GM23338 (cell line): ENCODE measurements at regions not wholly inside any gene's neighbourhood (a gene's known extent, or its start where the extent isn't known, plus 50 kb on each side); places are given as distances from the start of the nearest gene placed in this dataset.

ENCODE experiments used
- ATAC-seq: fragments of 200-7000 bp; cut with Tn5 transposase; 3 replicates; pipeline ENCODE4 v1.9.1; 2020
- DNase-seq: peaks from one replicate; pipeline ENCODE4 v3.0.0-alpha.2; 2015; ENCODE audit warnings: low spot score
- H2AFZ ChIP-seq: fragments of 200-600 bp; sonication (generic); 2 replicates; pipeline ENCODE4 v1.8.0; 2016; ENCODE audit warnings: antibody characterized with exemption, mild to moderate bottlenecking, moderate library complexity
- H3F3A ChIP-seq: fragments of 200-600 bp; sonication (generic); replicated peaks from 2 replicates; pipeline ENCODE4 v1.8.0; 2017; ENCODE audit warnings: antibody characterized with exemption, mixed run types, low read depth
- H3K27ac ChIP-seq: fragments of 200-600 bp; sonication (generic); 2 replicates; pipeline ENCODE4 v1.6.1; 2016; ENCODE audit warnings: low read depth
- H3K27me3 ChIP-seq: fragments of 200-600 bp; sonication (generic); 2 replicates; pipeline ENCODE4 v1.8.0; 2016; ENCODE audit warnings: mild to moderate bottlenecking, mixed run types, moderate library complexity; ENCODE audit not compliant: insufficient read depth
- H3K36me3 ChIP-seq: fragments of 200-600 bp; sonication (generic); 2 replicates; pipeline ENCODE4 v1.8.0; 2016; ENCODE audit warnings: mild to moderate bottlenecking; ENCODE audit not compliant: insufficient read depth
- H3K4me1 ChIP-seq: fragments of 200-600 bp; sonication (generic); 2 replicates; pipeline ENCODE4 v1.8.0; 2016; ENCODE audit warnings: mild to moderate bottlenecking, moderate library complexity; ENCODE audit not compliant: insufficient read depth
- H3K4me2 ChIP-seq: fragments of 200-600 bp; sonication (generic); 2 replicates; pipeline ENCODE4 v1.7.1; 2017; ENCODE audit warnings: mixed run types
- H3K4me3 ChIP-seq: fragments of 200-600 bp; sonication (generic); 2 replicates; pipeline ENCODE4 v1.6.1; 2016; ENCODE audit warnings: mixed run types
- H3K79me2 ChIP-seq: fragments of 200-600 bp; sonication (generic); replicated peaks from 2 replicates; pipeline ENCODE4 v1.8.0; 2017; ENCODE audit warnings: mild to moderate bottlenecking; ENCODE audit not compliant: insufficient read depth
- H3K9me2 ChIP-seq: fragments of 200-600 bp; sonication (generic); 2 replicates; pipeline ENCODE4 v1.8.0; 2017; ENCODE audit not compliant: insufficient read depth
- H4K20me1 ChIP-seq: fragments of 200-600 bp; sonication (generic); replicated peaks from 2 replicates; pipeline ENCODE4 v1.8.0; 2017; ENCODE audit warnings: mild to moderate bottlenecking; ENCODE audit not compliant: insufficient read depth
- H3K27ac Mint-ChIP-seq: 2 replicates; pipeline ENCODE4 v1.8.0; 2020; ENCODE audit warnings: inconsistent platforms, mild to moderate bottlenecking, moderate library complexity, mixed read lengths
- H3K27me3 Mint-ChIP-seq: 3 replicates; pipeline ENCODE4 v1.8.0; 2022; ENCODE audit warnings: low read depth, mild to moderate bottlenecking, moderate library complexity, mixed read lengths, inconsistent platforms; ENCODE audit not compliant: insufficient read depth, poor library complexity
- H3K36me3 Mint-ChIP-seq: 3 replicates; pipeline ENCODE4 v1.8.0; 2021; ENCODE audit warnings: low read depth, mild to moderate bottlenecking, inconsistent platforms, moderate library complexity, mixed read lengths
- H3K4me1 Mint-ChIP-seq: 3 replicates; pipeline ENCODE4 v1.8.0; 2020; ENCODE audit warnings: mild to moderate bottlenecking, inconsistent platforms, mixed read lengths
- H3K4me3 Mint-ChIP-seq: 3 replicates; pipeline ENCODE4 v1.8.0; 2021; ENCODE audit warnings: moderate library complexity, mild to moderate bottlenecking, inconsistent platforms, mixed read lengths
- H3K9me3 Mint-ChIP-seq: 3 replicates; pipeline ENCODE4 v1.8.0; 2020; ENCODE audit warnings: moderate library complexity, mild to moderate bottlenecking, inconsistent platforms, mixed read lengths
- CREB1 ChIP-seq: fragments of 250-450 bp; sonication (Bioruptor Pico); IDR thresholded peaks from 2 replicates; pipeline ENCODE4 v1.5.0; 2020; ENCODE audit warnings: low read depth, mild to moderate bottlenecking, moderate library complexity
- CTCF ChIP-seq, 2 experiments: fragments of 200-600 bp in 1 of 2; sonication (generic) in 1 of 2; conservative IDR thresholded peaks; 2 replicates each; pipeline versions ENCODE4 v1.5.1 to v1.6.1; 2016 to 2017; ENCODE audit warnings: antibody characterized with exemption in 2 of 2, low read depth in 2 of 2, mild to moderate bottlenecking in 2 of 2, moderate library complexity in 1 of 2
- EZH2 ChIP-seq: fragments of 200-600 bp; sonication (generic); IDR thresholded peaks from one replicate; pipeline ENCODE4 v1.8.0; 2017; ENCODE audit warnings: antibody characterized with exemption, mild to moderate bottlenecking, low read depth; ENCODE audit not compliant: unreplicated experiment
- JUNB ChIP-seq: IDR thresholded peaks from one replicate; pipeline ENCODE4 v1.6.1; 2016; ENCODE audit warnings: antibody characterized with exemption; ENCODE audit not compliant: unreplicated experiment
- NANOG ChIP-seq: IDR thresholded peaks from 2 replicates; pipeline ENCODE4 v1.6.1; 2016; ENCODE audit warnings: antibody characterized with exemption, borderline replicate concordance
- POLR2AphosphoS5 ChIP-seq: IDR thresholded peaks from 2 replicates; pipeline ENCODE4 v1.6.1; 2016; ENCODE audit warnings: antibody characterized with exemption, low read depth
- REST ChIP-seq: IDR thresholded peaks from one replicate; pipeline ENCODE4 v1.6.1; 2018; ENCODE audit warnings: antibody characterized with exemption; ENCODE audit not compliant: unreplicated experiment
- STAT1 ChIP-seq: IDR thresholded peaks from one replicate; pipeline ENCODE4 v1.6.1; 2016; ENCODE audit warnings: antibody characterized with exemption; ENCODE audit not compliant: unreplicated experiment
- ZNF114 ChIP-seq: fragments of 250-450 bp; sonication (Bioruptor Pico); IDR thresholded peaks from 2 replicates; pipeline ENCODE4 v1.5.0; 2020; ENCODE audit warnings: mild to moderate bottlenecking, moderate library complexity
- TF ChIP-seq, protein P1 (sequence below): IDR thresholded peaks from 2 replicates; pipeline ENCODE4 v1.6.1; 2016; ENCODE audit warnings: antibody characterized with exemption
- TF ChIP-seq, protein P2 (sequence below): fragments of 250-450 bp; sonication (Bioruptor Pico); IDR thresholded peaks from 2 replicates; pipeline ENCODE4 v1.5.0; 2020; ENCODE audit warnings: mild to moderate bottlenecking, moderate library complexity

- H3K4me2 ChIP-seq: no peak overlapping the region
- no peak overlapping the region for H3K27ac ChIP-seq
- no peak for ATAC-seq
- H2AFZ ChIP-seq: no peak overlapping the region
- Mint-ChIP-seq H3K9me3 (no peaks in the 10 kb centered on the region), H3K27ac (no peak overlapping the region), H3K36me3 (no peaks in the 10 kb centered on the region), H3K27me3 (peaks cover 2% of the 10 kb centered on the region), H3K4me3 (no peak overlapping the region), H3K4me1 (peaks cover 14% of the 10 kb centered on the region; the same call in 2 of the 3 replicates)
- no peaks in the 10 kb centered on the region for H3K27me3 ChIP-seq
- TF ChIP-seq JUNB (no peak), CREB1 (no peak), POLR2AphosphoS5 (no peak), REST (no peak), CTCF (conservative IDR thresholded peaks at IDR 0.05; ENCODE audit: low read depth in 2 of 2) (no peak), NANOG (no peak), ZNF114 (no peak), EZH2 (no peak), STAT1 (no peak)
- TF ChIP-seq, protein P1, sequence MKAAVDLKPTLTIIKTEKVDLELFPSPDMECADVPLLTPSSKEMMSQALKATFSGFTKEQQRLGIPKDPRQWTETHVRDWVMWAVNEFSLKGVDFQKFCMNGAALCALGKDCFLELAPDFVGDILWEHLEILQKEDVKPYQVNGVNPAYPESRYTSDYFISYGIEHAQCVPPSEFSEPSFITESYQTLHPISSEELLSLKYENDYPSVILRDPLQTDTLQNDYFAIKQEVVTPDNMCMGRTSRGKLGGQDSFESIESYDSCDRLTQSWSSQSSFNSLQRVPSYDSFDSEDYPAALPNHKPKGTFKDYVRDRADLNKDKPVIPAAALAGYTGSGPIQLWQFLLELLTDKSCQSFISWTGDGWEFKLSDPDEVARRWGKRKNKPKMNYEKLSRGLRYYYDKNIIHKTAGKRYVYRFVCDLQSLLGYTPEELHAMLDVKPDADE: no peak
- TF ChIP-seq, protein P2, sequence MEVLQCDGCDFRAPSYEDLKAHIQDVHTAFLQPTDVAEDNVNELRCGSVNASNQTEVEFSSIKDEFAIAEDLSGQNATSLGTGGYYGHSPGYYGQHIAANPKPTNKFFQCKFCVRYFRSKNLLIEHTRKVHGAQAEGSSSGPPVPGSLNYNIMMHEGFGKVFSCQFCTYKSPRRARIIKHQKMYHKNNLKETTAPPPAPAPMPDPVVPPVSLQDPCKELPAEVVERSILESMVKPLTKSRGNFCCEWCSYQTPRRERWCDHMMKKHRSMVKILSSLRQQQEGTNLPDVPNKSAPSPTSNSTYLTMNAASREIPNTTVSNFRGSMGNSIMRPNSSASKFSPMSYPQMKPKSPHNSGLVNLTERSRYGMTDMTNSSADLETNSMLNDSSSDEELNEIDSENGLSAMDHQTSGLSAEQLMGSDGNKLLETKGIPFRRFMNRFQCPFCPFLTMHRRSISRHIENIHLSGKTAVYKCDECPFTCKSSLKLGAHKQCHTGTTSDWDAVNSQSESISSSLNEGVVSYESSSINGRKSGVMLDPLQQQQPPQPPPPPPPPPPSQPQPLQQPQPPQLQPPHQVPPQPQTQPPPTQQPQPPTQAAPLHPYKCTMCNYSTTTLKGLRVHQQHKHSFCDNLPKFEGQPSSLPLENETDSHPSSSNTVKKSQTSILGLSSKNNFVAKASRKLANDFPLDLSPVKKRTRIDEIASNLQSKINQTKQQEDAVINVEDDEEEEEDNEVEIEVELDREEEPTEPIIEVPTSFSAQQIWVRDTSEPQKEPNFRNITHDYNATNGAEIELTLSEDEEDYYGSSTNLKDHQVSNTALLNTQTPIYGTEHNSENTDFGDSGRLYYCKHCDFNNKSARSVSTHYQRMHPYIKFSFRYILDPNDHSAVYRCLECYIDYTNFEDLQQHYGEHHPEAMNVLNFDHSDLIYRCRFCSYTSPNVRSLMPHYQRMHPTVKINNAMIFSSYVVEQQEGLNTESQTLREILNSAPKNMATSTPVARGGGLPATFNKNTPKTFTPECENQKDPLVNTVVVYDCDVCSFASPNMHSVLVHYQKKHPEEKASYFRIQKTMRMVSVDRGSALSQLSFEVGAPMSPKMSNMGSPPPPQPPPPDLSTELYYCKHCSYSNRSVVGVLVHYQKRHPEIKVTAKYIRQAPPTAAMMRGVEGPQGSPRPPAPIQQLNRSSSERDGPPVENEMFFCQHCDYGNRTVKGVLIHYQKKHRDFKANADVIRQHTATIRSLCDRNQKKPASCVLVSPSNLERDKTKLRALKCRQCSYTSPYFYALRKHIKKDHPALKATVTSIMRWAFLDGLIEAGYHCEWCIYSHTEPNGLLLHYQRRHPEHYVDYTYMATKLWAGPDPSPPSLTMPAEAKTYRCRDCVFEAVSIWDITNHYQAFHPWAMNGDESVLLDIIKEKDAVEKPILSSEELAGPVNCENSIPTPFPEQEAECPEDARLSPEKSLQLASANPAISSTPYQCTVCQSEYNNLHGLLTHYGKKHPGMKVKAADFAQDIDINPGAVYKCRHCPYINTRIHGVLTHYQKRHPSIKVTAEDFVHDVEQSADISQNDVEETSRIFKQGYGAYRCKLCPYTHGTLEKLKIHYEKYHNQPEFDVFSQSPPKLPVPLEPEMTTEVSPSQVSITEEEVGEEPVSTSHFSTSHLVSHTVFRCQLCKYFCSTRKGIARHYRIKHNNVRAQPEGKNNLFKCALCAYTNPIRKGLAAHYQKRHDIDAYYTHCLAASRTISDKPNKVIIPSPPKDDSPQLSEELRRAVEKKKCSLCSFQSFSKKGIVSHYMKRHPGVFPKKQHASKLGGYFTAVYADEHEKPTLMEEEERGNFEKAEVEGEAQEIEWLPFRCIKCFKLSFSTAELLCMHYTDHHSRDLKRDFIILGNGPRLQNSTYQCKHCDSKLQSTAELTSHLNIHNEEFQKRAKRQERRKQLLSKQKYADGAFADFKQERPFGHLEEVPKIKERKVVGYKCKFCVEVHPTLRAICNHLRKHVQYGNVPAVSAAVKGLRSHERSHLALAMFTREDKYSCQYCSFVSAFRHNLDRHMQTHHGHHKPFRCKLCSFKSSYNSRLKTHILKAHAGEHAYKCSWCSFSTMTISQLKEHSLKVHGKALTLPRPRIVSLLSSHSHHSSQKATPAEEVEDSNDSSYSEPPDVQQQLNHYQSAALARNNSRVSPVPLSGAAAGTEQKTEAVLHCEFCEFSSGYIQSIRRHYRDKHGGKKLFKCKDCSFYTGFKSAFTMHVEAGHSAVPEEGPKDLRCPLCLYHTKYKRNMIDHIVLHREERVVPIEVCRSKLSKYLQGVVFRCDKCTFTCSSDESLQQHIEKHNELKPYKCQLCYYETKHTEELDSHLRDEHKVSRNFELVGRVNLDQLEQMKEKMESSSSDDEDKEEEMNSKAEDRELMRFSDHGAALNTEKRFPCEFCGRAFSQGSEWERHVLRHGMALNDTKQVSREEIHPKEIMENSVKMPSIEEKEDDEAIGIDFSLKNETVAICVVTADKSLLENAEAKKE (CRISPR knock-in tag): no peak
- no peaks in the 10 kb centered on the region for H3K9me2 ChIP-seq
- H3F3A ChIP-seq: no peaks in the 10 kb centered on the region
- H3K36me3 ChIP-seq: no peaks in the 10 kb centered on the region
- H3K79me2 ChIP-seq: no peaks in the 10 kb centered on the region
- no peaks in the 10 kb centered on the region for H3K4me1 ChIP-seq
- H3K4me3 ChIP-seq: no peak overlapping the region
- no peaks in the 10 kb centered on the region for H4K20me1 ChIP-seq
- DNase-seq: no peak
These were observed 382.7 kb downstream of the HRH4 start for GRCh38 chr18:24843123-24843522.
